Effector memory CD8-positive, alpha-beta T cell (primary cell): ENCODE measurements at regions not wholly inside any gene's neighbourhood (a gene's known extent, or its start where the extent isn't known, plus 50 kb on each side); places are given as distances from the start of the nearest gene placed in this dataset.
"Not testable (repeated sequence)": the region's sequence is repeated elsewhere in the genome, so short reads cannot be mapped to it uniquely, and the experiment has no call there.

ENCODE experiments used
- ATAC-seq: fragments of 150-1000 bp; cut with Tn5 transposase; replicated peaks from 2 replicates; pipeline ENCODE4 v1.10.0; 2021; ENCODE audit warnings: mild to moderate bottlenecking, moderate library complexity
- DNase-seq, 3 experiments: peaks; one replicate each; pipeline ENCODE4 v3.0.0; 2021
- H3K27ac Mint-ChIP-seq, 2 donors: one replicate each; pipeline ENCODE4 v1.8.0; 2022; ENCODE audit warnings: mild to moderate bottlenecking in 2 of 2, mixed read lengths in 2 of 2, moderate library complexity in 2 of 2
- H3K27me3 Mint-ChIP-seq, 2 donors: one replicate each; pipeline ENCODE4 v1.8.0; 2022; ENCODE audit warnings: mixed read lengths in 2 of 2
- H3K36me3 Mint-ChIP-seq: one replicate; pipeline ENCODE4 v1.8.0; 2022; ENCODE audit warnings: mild to moderate bottlenecking, moderate library complexity, mixed read lengths; ENCODE audit not compliant: insufficient read depth
- H3K4me1 Mint-ChIP-seq, 2 donors: one replicate each; pipeline ENCODE4 v1.8.0; 2022; ENCODE audit warnings: low read depth in 2 of 2, mixed read lengths in 2 of 2
- H3K4me3 Mint-ChIP-seq, 2 donors: one replicate each; pipeline ENCODE4 v1.8.0; 2022; ENCODE audit warnings: mild to moderate bottlenecking in 2 of 2, mixed read lengths in 2 of 2, moderate library complexity in 2 of 2
- H3K9me3 Mint-ChIP-seq, 2 donors: one replicate each; pipeline ENCODE4 v1.8.0; 2022; ENCODE audit warnings: mixed read lengths in 2 of 2

- H3K36me3 Mint-ChIP-seq, ATAC-seq, H3K4me3 Mint-ChIP-seq, DNase-seq, H3K4me1 Mint-ChIP-seq, H3K27me3 Mint-ChIP-seq, H3K27ac Mint-ChIP-seq: not testable (repeated sequence)
- peaks cover 7 to 21% of the 10 kb centered on the region in 2 donors for H3K9me3 Mint-ChIP-seq
Observed at GRCh38 chr7:120191423-120191822, 81.6 kb upstream of the KCND2 start.

GRCh38 chr7:120201290-120201689 lies 71.7 kb upstream of the KCND2 start:
- Mint-ChIP-seq H3K36me3 (no peaks in the 10 kb centered on the region), H3K9me3 (peaks cover 5 to 11% of the 10 kb centered on the region in 2 donors), H3K4me3 (no peak overlapping the region), H3K4me1 (no peaks in the 10 kb centered on the region), H3K27ac (no peak overlapping the region), H3K27me3 (no peaks in the 10 kb centered on the region)
- no peak for ATAC-seq
- DNase-seq: no peak

- peaks cover 5 to 28% of the 10 kb centered on the region in 2 donors for H3K9me3 Mint-ChIP-seq
- no peak overlapping the region for H3K27ac Mint-ChIP-seq
- H3K36me3 Mint-ChIP-seq: no peaks in the 10 kb centered on the region
- ATAC-seq: no peak
- H3K27me3 Mint-ChIP-seq: no peaks in the 10 kb centered on the region
- no peaks in the 10 kb centered on the region for H3K4me1 Mint-ChIP-seq
- H3K4me3 Mint-ChIP-seq: no peak overlapping the region
- DNase-seq: no peak
Observed at GRCh38 chr7:120205101-120205500, 67.9 kb upstream of the KCND2 start.

GRCh38 chr7:120207037-120207436 lies 65.9 kb upstream of the KCND2 start:
- no peak overlapping the region for H3K27ac Mint-ChIP-seq
- ATAC-seq: no peak

GRCh38 chr7:120215654-120216053 lies 57.3 kb upstream of the KCND2 start:
- no peaks in the 10 kb centered on the region for H3K4me1 Mint-ChIP-seq
- no peaks in the 10 kb centered on the region for H3K27me3 Mint-ChIP-seq
- DNase-seq (no peak), ATAC-seq (no peak)
- peaks cover 0 to 8% of the 10 kb centered on the region in 2 donors for H3K9me3 Mint-ChIP-seq
- H3K27ac Mint-ChIP-seq: no peak overlapping the region
- H3K4me3 Mint-ChIP-seq: no peak overlapping the region
- H3K36me3 Mint-ChIP-seq: no peaks in the 10 kb centered on the region

More at GRCh38 chr7:120207037-120207436, 65.9 kb upstream of the KCND2 start:
- H3K27me3 Mint-ChIP-seq: no peaks in the 10 kb centered on the region
- no peak for DNase-seq
- no peaks in the 10 kb centered on the region for H3K36me3 Mint-ChIP-seq
- H3K4me1 Mint-ChIP-seq: no peaks in the 10 kb centered on the region
- peaks cover 0 to 17% of the 10 kb centered on the region in 2 donors for H3K9me3 Mint-ChIP-seq
- H3K4me3 Mint-ChIP-seq: no peak overlapping the region

GRCh38 chr7:120216947-120217346 lies 56.0 kb upstream of the KCND2 start:
- DNase-seq (no peak), ATAC-seq (no peak)
- Mint-ChIP-seq H3K36me3 (no peaks in the 10 kb centered on the region), H3K27ac (no peak overlapping the region), H3K4me3 (no peak overlapping the region), H3K4me1 (no peaks in the 10 kb centered on the region), H3K9me3 (peaks cover 0 to 8% of the 10 kb centered on the region in 2 donors), H3K27me3 (no peaks in the 10 kb centered on the region)

GRCh38 chr7:120218712-120219111 lies 54.3 kb upstream of the KCND2 start:
- no peaks in the 10 kb centered on the region for H3K36me3 Mint-ChIP-seq
- H3K27me3 Mint-ChIP-seq: no peaks in the 10 kb centered on the region
- peaks cover 0 to 7% of the 10 kb centered on the region in 2 donors for H3K9me3 Mint-ChIP-seq
- H3K27ac Mint-ChIP-seq: no peak overlapping the region
- no peak overlapping the region for H3K4me3 Mint-ChIP-seq
- H3K4me1 Mint-ChIP-seq: no peaks in the 10 kb centered on the region
- DNase-seq: no peak
- ATAC-seq: no peak

- Mint-ChIP-seq H3K4me1 (no peaks in the 10 kb centered on the region), H3K36me3 (no peaks in the 10 kb centered on the region), H3K27ac (no peak overlapping the region), H3K4me3 (no peak overlapping the region), H3K27me3 (no peaks in the 10 kb centered on the region), H3K9me3 (peaks cover 0 to 5% of the 10 kb centered on the region in 2 donors)
- DNase-seq: no peak
- no peak for ATAC-seq
Observed at GRCh38 chr7:120221666-120222065, 51.3 kb upstream of the KCND2 start.
